Type B pancreatic cell (in vitro differentiated cells): ENCODE measurements at regions not wholly inside any gene's neighbourhood (a gene's known extent, or its start where the extent isn't known, plus 50 kb on each side); places are given as distances from the start of the nearest gene placed in this dataset.

Experiments
- DNase-seq: peaks from one replicate; pipeline ENCODE4 v3.0.0; 2021; ENCODE audit warnings: mixed read lengths; ENCODE audit not compliant: unreplicated experiment; ENCODE audit errors: extremely low spot score
- H3K27ac Mint-ChIP-seq: 2 replicates; pipeline ENCODE4 v1.8.0; 2021; ENCODE audit warnings: mild to moderate bottlenecking, mixed read lengths
- H3K27me3 Mint-ChIP-seq: 2 replicates; pipeline ENCODE4 v1.8.0; 2021; ENCODE audit warnings: mixed read lengths
- H3K36me3 Mint-ChIP-seq: 2 replicates; pipeline ENCODE4 v1.8.0; 2021; ENCODE audit warnings: mixed read lengths
- H3K4me1 Mint-ChIP-seq: one replicate; pipeline ENCODE4 v1.8.0; 2021; ENCODE audit warnings: mixed read lengths; ENCODE audit not compliant: unreplicated experiment
- H3K4me3 Mint-ChIP-seq: 2 replicates; pipeline ENCODE4 v1.8.0; 2021; ENCODE audit warnings: mild to moderate bottlenecking, mixed read lengths
- H3K9me3 Mint-ChIP-seq: 2 replicates; pipeline ENCODE4 v1.8.0; 2021; ENCODE audit warnings: mixed read lengths
- TF ChIP-seq, protein P1 (sequence below): fragments of 200-600 bp; sonication (generic); conservative IDR thresholded peaks from 2 replicates; pipeline ENCODE4 v1.5.0; 2021; ENCODE audit warnings: antibody characterized with exemption, mild to moderate bottlenecking

DNA sequence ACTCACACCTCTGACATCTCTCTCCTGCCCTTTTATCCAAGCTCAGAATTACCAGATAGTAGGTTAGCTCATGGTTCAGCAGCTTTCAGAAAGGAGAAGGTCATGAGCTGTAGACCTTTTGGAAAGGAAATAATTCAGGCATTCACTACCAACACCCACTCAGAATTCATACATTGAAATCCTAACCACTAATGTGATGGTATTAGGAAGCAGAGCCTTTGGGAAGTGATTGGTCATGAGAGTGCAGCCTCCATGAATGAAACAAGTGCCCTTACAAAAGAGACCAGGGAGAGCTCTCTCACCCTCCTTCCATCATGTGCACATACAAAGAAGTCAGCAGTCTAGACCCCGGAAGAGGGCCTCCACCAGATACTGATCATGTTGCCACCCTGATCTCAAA lies 315.8 kb upstream of the CCDC54 start:
- Mint-ChIP-seq H3K4me1 (peaks cover 30% of the 10 kb centered on the region), H3K4me3 (no peak overlapping the region), H3K9me3 (peaks cover 7% of the 10 kb centered on the region), H3K27me3 (no peaks in the 10 kb centered on the region), H3K36me3 (peaks cover 3% of the 10 kb centered on the region), H3K27ac (no peak overlapping the region)
- TF ChIP-seq, protein P1, sequence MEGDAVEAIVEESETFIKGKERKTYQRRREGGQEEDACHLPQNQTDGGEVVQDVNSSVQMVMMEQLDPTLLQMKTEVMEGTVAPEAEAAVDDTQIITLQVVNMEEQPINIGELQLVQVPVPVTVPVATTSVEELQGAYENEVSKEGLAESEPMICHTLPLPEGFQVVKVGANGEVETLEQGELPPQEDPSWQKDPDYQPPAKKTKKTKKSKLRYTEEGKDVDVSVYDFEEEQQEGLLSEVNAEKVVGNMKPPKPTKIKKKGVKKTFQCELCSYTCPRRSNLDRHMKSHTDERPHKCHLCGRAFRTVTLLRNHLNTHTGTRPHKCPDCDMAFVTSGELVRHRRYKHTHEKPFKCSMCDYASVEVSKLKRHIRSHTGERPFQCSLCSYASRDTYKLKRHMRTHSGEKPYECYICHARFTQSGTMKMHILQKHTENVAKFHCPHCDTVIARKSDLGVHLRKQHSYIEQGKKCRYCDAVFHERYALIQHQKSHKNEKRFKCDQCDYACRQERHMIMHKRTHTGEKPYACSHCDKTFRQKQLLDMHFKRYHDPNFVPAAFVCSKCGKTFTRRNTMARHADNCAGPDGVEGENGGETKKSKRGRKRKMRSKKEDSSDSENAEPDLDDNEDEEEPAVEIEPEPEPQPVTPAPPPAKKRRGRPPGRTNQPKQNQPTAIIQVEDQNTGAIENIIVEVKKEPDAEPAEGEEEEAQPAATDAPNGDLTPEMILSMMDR = no peak
- DNase-seq = no peak

DNA sequence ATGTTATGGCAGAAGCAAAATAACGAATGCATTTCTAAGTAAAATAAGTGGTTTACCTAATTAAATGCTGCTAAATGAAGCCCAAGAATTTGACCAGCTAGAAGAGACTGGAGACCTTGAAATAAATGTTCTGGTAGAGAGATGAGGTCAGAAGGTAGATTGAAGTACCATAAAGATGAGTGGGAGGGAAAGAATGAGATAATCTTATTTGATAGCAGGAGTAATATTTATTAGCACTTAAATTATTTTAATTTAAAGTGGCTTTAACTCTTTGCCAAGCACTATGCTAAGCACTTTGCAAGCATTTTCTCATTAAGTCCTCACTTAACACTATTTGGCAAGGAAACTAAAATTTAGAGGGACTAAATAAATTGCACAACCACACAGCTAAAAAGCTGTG lies 314.9 kb upstream of the CCDC54 start:
- Mint-ChIP-seq H3K27ac (no peak overlapping the region), H3K4me1 (peaks cover 30% of the 10 kb centered on the region), H3K36me3 (peaks cover 3% of the 10 kb centered on the region), H3K4me3 (no peak overlapping the region), H3K9me3 (peaks cover 5% of the 10 kb centered on the region), H3K27me3 (no peaks in the 10 kb centered on the region)
- TF ChIP-seq, protein P1 = no peak
- no peak for DNase-seq

DNA sequence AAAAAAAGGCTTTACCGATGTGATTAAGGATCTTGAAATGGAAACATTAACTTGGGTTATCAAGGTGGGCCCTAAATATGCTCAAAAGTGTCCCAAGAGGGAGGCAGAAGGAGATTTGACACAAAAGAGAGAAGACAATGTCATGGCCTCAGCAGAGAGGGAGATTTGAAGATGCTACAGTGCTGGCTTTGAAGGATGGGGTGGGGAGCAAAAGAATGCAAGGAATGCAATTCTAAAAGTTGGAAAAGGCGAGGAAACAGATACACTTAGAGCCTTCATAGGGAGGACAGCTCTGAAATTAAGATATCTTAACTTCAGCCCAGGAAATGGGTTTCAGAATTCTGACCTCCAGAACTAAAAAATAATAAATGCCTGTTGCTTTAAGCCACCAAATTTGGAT lies 314.5 kb upstream of the CCDC54 start:
- no peak for DNase-seq
- H3K27me3 Mint-ChIP-seq = no peaks in the 10 kb centered on the region
- peaks cover 30% of the 10 kb centered on the region for H3K4me1 Mint-ChIP-seq
- TF ChIP-seq, protein P1 = no peak
- H3K36me3 Mint-ChIP-seq = no peaks in the 10 kb centered on the region
- H3K27ac Mint-ChIP-seq = no peak overlapping the region
- peaks cover under 1% of the 10 kb centered on the region for H3K9me3 Mint-ChIP-seq
- no peak overlapping the region for H3K4me3 Mint-ChIP-seq

DNA sequence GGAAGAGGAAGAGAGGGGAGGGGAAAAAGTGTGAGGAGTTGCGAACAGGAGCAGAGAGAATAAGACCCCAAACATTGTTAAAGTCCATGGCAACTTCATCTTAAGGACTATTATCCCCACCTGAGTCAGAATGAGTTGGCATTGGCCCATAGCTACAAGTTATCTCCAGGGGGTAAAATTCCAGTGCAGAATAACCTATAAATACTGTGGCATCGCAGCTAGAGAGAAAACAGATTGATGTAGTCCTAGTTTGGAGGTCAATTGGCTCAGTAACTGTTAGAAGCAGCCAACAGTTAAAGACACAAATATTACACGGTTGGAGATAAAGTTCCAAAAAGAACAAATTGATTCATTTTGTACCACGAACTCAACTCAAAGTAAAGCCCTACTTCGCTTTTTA lies 313.9 kb upstream of the CCDC54 start:
- Mint-ChIP-seq H3K27me3 (no peaks in the 10 kb centered on the region), H3K4me1 (peaks cover 30% of the 10 kb centered on the region), H3K36me3 (no peaks in the 10 kb centered on the region), H3K9me3 (no peaks in the 10 kb centered on the region), H3K4me3 (no peak overlapping the region), H3K27ac (no peak overlapping the region)
- TF ChIP-seq, protein P1 = no peak
- DNase-seq = no peak

DNA sequence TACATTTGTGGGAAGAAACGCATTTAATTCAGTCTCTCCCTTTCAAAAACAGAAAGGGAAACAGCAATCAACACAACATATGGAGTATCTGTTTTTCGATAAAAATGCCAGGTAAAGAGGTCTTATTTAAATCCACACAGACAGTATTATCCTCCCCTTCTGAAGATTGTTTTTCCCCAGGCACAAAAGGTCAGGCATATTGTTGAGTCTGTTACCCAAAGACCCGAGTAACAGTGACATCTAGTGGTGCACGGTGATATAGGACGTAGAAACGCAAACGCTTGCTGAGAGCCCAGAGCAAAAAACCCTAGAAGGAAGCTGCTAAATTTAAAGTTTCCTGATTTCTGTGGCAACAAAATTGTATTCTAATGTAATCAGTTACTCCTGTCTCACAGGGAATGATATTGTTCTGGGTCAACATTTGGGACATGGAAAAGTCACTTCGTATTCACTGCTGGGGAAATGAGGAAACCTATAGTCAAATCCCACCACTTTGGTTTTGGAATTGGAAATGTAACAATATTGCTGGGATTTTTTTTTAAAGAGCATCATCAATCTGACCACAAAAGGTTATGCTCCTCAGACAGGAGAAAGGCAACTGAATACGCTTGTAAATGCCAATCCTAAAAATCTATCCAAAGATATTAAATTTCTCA lies 312.7 kb upstream of the CCDC54 start:
- Mint-ChIP-seq H3K4me1 (peaks cover 34% of the 10 kb centered on the region), H3K27ac (no peak overlapping the region)

More for the DNA sequence above, 312.7 kb upstream of the CCDC54 start:
- Mint-ChIP-seq H3K9me3 (no peaks in the 10 kb centered on the region), H3K27me3 (no peaks in the 10 kb centered on the region), H3K4me3 (no peak overlapping the region), H3K36me3 (no peaks in the 10 kb centered on the region)
- TF ChIP-seq, protein P1 = peak; percentile 95
- peak; percentile 71 for DNase-seq
